Right renal cortex interstitium (tissue), 3 donors: ENCODE measurements at regions not wholly inside any gene's neighbourhood (a gene's known extent, or its start where the extent isn't known, plus 50 kb on each side); places are given as distances from the start of the nearest gene placed in this dataset.

ENCODE experiments used
- DNase-seq, 3 donors: peaks; one replicate each; pipeline ENCODE4 v3.0.0-alpha.2; 2013; ENCODE audit warnings: low read depth in 3 of 3, low spot score in 2 of 3

DNA sequence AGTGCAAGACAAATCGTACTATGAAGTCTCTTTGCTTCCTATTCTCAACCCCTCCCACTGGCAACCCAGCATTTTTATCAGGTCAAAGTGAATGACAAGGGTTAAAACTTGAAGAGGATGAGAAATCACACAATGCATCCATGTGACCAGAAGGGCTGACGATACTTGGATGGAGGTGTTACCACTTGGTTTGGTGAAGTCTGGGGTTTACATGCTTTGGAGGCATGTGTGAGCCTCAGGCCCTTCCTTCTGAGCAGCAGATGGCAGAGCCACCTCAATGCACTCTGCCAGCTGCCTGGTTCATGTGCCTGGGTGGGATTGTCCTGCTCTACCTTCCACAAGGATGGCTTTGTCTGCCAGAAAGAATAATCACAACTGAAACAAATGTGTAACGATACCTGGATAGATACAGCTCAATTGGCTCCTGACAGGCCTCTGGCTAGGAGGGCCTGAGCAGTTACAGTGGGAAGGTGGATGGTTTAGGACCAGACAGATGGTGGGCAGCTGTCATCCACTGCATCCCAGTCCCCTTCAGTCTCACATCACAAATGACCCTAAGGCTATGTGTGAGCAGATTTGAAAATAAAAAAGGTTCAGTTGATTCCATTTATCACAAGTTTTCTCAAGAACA, 51.5 kb upstream of the CNIH3 start:
- DNase-seq = no peak

DNA sequence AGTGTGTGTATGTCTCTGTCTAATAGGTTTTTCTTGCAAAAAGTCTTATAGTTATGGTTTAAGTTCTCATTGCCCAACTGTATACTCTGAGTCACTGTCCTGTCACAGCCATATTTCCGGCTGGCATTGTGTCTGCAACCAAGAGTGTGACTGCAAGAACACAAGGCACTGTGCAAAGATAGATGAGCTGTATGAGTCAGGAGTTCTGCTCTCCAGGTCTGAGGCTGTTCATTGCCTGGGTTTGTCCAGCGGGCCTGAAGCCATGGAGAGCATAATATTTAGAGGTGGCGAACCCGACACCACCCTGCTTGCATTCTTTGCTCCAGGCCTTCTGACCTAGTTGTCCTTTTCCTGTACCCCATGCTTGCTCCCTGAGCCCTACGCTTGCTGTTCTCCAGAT, 50.9 kb upstream of the CNIH3 start:
- no peak for DNase-seq

DNA sequence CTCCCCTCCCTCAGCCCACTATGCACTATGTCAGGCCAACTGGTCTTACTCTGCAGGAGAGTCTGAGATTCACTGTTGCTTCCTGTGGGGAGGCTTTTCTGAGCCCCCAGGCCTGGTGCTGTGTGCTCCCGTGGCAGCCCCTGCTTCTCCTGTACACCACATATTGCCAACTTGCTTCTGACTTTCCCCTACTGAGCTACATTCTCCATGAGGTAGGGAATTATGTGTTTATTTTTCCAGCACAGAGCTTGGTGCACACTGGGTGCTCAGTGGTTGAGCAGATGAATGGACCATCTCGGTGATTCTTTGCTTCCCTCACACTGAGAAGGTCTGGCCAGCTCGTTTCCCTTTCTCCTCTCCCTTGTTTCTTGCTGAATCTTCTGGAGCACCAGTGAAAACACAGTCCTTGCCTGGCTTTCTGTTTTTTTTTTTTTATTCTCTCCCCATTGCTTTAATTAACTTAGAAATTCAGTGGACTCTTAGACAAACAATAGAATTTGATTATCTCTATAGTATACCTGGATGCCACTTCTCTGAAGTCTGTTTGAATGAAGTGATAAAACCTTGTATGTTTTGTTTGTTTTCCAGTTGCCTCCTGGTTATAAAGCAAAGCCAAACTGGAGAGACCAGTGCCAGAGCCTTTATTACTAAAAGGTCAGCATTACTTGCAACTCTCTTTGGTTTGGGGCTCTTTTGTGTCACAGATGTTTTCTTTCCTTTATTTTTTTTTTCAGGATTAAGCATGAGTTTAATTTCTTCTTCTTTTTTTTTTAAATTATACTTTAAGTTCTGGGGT, 50.3 kb upstream of the CNIH3 start:
- DNase-seq = no peak
